GM19193 (cell line): ENCODE measurements at regions not wholly inside any gene's neighbourhood (a gene's known extent, or its start where the extent isn't known, plus 50 kb on each side); places are given as distances from the start of the nearest gene placed in this dataset.
A peak's percentile ranks its signal among the peaks of the same experiment; 100 is the strongest.

Experiments
- POLR2A ChIP-seq: IDR thresholded peaks from 4 replicates; pipeline ENCODE4 v1.6.1; 2011; ENCODE audit not compliant: insufficient read depth, insufficient read length; ENCODE audit errors: extremely low read depth

DNA sequence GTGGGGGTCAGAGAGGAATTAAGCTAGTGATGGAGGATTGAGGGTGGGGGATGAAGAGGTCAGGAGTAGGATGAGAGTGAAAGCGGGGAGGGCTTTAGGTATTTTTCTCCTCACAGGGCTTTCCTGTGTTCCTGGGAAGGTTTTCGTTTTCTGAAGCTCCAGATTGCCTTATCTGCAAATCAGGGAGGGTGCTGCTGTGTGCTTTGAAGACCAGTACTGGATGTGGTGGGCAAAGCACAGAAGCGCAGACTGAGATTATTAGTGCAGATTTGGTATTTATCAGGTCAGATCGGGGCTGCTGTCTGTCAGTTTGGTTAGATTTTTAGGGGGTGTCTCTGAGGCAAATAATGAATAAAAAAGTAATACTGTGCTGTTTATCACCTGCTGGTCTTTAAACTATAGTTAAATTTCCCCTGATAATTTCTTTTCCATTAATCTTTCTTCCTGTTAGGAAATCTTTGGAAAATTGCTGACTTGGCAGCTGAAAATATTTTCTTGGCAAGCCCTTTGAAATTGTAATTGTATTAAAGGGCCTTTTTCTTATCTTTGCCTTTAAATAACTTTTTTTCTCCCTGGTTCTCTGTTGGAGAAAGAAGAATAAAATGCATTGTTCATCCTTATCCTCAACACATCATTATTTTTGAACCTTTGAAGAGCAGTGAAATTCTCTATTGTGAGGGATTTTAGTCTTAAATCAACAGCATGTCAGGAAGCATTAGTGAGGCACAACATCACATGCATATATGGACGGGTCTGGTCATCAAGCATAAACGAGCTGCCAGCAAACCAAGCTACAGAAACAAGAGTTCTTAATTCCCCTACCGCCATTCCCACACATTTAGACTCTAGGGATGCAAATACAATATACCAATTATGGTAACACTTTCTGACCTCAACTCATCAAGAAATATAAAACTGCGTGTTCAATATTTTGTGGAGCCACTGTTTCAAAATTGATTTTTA lies 139.6 kb downstream of the S1PR1 start:
- no peak for TF ChIP-seq POLR2A

DNA sequence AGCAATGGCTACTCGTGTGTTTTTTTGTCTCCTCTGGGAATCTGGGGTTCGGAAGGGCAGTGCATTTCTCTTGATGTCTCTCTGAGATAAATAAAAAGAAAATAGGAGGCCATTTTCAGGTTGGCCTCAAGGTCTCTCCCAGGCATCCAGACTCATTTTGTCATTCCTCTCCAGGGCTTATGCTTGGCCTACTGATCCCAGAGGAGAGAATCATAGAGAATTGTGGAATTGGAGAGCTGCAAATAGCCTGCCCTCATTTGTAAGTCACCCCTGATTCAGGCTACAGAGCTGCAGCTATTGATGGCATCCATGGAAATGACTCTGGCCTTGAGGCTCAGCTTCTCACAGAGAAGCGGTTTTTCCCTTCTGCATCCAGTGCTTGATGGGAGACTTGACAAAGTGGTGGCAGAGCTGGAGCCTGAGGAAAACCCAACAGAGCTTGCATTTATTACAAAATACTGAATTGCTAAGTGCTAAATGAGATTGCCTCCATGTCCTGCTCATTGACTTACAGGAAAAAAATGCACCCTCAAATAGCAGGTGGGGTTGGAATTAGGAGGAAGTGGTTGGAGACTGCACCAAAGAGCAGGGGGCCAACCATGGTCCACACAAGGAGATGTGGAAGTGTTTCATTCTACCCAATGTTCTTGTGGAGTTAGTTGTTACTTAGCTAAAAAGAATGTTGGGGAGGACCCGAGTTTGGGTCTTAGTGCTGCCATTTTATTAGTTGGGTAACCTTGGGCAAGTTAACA lies 140.4 kb downstream of the S1PR1 start:
- no peak for TF ChIP-seq POLR2A

DNA sequence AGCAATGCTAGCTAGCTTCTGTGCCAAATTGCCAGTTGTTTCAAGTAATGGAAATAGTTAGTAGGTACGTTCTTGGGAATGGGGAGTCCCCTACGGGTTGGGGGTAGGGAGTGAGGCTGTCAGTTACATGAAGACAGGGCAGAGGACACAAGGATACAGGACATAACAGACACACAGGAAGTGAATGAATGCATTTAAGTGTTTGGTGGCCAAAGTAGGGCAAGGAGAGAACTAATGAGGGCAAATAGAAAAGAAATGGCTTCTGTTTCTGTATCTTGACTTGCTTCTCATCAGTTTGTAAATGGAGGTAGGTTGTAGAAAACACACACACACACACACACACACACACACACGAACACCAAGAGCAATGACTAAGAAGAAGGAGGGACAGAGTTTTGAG lies 142.2 kb downstream of the S1PR1 start:
- TF ChIP-seq POLR2A: no peak

DNA sequence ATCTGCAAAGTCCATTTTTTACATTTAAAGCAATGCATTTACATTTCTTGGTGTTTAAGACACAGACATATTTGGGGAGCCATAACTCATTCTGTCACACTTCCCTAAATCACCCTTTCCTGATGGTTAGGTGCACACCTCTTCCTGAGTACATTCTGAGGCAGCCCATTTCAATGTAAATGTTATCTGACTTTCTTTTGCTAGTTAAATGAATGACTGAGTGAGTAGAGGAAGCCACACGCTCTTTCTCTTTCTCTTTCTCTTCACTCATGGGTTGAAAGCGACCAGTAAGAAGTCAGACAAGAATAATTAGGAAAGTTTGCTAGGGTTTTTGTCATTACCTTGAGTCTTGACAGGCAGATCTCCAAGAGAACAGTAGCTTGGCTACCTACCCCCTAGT lies 143.1 kb downstream of the S1PR1 start:
- TF ChIP-seq POLR2A: no peak

DNA sequence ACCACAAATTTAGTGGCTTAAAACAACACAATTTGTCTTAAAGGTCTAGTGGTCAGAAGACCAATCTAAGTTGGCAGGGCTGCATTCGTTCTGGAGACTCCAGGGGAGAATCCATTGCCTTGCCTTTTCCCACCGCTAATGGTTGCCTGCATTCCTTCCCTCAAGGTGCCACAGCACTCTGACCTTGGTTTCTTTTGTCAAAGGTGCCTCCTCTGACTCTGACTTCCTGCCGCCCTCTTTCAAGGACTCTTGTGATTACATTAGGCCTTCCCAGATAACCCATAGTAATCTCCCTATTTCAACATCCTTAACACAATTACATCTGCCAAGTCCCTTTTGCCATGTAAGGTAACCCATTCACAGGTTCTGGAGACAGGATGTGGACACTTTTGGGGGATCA lies 145.3 kb downstream of the S1PR1 start:
- no peak for TF ChIP-seq POLR2A

DNA sequence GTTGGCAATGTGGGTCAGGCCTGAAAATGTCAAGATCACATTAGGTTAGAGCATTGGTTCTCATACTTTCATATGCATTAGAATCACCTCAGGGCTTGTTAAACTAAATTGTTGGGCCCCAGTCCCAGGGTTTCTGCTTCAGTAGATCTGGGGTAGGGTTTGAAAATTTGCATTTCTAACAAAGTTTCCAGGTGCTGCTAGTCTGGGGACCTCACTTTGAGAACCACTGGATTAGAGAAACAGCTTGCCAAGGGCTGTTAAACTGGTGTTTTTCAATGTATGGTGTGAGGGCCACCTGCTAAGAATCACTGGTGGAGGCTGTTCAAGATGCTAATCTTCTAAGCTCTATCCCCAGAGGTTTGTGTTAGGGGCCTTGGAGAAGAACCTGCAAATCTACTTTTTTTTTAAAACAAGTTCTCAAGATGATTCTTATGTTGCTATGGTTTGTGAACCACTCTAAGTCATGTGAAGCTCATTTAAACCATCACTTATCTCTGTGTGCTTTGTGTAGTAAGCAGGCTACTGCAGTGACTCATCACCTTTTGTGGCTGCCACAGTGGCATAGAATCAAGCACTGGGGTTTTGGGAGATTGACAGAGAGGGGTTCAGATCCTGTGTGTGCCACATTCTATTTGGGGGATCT lies 152.2 kb downstream of the S1PR1 start:
- TF ChIP-seq POLR2A: no peak

DNA sequence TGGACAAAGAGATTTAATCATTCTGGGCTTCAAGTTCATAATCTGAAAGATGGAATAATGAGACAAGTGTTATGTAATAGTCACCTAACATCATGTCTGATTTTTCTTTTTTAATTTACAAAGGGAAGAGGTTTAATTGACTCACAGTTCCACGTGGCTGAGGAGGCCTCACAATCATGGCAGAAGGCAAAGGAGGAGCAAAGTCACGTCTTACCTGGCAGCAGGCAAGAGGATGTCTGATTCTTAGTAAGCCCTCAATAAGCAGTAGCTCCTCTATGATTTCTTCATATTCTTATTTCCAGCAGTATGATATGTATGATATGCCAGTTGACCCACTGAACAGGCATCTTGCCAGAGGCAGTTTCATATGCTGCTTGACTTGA lies 152.7 kb downstream of the S1PR1 start:
- TF ChIP-seq POLR2A: no peak

DNA sequence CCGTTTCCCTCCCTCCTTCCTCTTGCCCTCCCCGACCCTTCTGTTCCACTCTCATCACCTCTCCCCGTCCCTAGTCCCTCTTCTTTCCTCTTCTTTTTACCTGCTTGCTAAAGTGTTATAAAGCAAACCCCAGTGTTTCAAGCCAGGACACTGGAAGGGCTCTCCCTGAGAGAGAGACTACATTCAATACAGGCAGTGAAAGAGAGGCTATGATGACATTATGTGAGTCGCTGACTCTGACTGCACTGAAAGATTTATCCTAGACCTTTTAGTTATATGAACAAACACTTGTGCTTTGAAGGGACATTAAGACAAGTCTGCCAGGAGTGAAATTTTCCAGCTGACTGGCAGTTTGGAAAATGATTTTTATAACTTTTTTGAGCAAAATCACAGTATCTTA lies 155.7 kb downstream of the S1PR1 start:
- TF ChIP-seq POLR2A: no peak

DNA sequence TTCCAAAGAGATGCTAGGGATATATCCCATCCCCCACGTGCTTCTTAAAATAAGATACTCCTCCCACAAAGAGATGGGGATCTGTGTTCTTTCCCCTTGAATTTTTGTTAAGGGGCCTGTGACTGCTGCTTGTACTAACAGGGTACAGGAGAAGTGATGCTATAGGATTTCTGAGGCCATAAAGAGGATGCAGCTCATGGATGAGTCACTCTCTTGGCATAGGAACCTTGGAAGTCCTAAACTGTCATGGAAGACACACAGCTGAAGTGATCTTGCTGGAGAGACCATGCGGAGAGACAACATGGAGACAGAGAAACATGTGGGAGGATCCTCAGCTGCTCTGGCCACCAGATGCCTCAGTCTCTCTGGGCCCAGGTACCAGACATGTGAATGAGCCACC lies 157.2 kb downstream of the S1PR1 start:
- TF ChIP-seq POLR2A: no peak

DNA sequence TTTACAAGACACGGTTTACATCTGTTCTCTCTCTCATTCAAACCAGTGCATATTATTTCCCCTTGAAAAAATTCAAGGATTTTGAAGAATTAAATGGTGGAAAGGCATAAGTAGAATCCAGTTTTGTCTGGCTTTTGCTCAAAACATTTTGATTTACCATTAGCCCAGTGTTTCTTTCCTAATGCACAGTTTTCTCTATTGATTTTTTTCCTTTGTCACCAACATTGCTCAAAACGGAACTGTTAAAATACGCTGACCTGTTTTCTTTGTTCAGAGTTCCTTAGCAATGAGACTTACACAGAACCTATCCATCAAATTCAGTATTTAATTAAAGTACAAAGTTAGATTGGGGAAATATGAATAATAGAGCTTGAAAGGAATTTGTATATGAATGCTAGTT lies 162.4 kb downstream of the S1PR1 start:
- TF ChIP-seq POLR2A: no peak

DNA sequence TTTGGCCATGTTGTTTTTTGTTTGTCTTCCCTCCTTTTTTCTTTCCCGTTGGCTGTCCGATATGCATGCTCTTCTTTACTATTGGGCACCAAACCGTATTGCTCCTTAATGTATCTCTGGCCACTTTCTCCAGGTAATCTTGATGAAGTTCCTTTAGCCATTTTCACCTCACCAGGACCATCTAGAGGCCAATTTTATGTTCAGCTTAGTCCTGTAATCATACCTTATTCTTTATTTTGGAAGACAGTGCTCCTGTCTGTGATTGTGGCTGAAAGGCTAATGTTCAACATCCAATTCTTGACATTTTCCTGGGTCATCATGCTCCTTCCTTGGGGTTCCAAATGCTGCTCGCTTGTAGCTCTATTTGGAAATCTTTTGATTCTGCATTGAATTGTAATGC lies 169.5 kb downstream of the S1PR1 start:
- no peak for TF ChIP-seq POLR2A

DNA sequence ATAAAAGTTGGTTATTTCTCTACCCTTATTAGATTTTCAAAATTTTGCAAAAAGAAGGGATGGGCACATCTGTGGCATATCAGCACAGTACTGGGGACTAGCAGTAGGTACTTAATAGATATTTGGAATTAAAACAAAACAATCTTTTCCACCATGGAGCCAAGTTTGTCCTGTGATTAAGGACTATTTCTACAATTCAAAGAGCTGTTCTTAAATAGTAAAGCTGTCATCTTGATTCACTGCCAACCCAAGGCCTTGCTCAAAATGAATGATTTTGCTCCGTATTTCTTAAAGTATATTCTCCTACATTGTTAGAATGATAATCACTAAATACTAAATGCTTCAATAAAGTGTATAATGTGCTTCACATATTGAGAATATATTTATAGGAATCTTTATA lies 169.9 kb downstream of the S1PR1 start:
- no peak for TF ChIP-seq POLR2A

DNA sequence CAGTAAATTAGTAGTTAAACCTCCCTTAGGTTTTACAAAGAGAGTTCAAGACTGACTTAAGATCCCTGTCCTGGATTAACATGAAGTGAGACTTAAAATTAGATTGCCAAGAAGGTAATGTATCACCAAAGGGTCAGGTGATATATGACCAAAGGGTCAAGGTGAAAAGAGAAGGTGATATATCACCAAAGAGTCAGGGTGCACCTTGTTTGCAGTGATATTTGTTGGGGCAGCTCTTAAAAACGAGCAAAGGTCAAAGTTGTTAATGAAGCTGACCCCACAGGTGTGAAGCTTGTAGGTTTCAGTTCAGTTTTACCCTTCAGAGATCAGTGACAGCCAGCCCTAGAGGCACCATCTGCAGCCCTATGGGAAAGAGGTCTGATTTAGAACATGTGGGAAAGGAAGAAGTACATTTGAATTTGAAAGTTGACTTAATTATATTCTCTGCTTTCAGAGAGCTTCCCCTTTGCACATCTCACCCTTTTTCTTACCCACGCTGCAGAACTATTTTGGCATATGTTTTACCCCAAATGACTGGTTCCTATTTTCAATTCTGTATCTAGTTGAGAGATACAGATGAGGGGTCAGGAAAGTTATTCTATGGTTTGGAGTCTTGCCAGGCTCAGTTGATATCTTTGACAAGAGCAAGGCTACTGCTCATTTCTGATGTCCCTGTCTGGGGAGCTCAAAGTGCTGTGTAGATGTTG lies 170.8 kb downstream of the S1PR1 start:
- TF ChIP-seq POLR2A: no peak

DNA sequence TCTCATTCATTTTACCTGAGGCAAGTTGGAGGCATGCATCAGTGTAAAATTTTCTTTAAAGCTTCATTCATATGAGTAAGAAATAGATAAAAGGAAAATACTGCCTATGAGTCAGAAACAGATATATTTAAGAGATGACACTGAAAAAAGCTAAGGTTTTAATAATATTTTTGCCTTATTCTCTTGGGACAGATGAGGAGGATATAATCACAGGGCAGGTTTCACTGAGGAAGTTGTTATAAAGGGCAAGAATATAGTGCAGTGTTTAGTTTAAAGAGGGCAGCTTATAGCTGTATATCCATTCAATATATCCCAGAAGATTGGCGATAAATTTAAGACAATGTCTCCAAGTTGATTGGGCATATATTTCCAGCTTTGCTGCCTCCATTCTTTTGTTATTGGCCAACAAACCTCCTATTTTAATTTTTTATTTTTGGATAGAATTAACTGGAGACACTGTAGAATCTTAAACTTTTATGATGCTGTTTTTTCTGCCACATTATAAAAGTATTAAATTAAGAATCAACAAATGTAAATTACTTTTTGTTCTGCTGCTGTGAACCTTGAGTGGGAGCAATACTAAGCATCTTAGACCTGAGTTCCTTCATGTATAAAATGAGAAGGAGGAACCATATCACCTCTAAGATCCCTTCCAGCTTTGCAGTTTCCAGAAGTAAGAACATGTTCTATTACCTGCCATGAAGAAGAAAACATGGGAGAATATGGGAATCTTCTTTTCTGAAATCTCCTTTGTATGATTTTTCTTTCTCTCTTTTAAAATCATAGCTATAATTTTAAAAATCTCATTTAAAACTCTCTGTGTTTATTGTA lies 171.6 kb downstream of the S1PR1 start:
- TF ChIP-seq POLR2A: peak; percentile 50
